Mucosa of descending colon (tissue), 3 donors: ENCODE measurements at regions not wholly inside any gene's neighbourhood (a gene's known extent, or its start where the extent isn't known, plus 50 kb on each side); places are given as distances from the start of the nearest gene placed in this dataset.
"Not testable (repeated sequence)": the region's sequence is repeated elsewhere in the genome, so short reads cannot be mapped to it uniquely, and the experiment has no call there.

ENCODE experiments used
- ATAC-seq: fragments of 200-7000 bp; cut with Tn5 transposase; one replicate; pipeline ENCODE4 v1.9.1; 2020; ENCODE audit warnings: mild to moderate bottlenecking, moderate library complexity
- DNase-seq, 3 donors: peaks; one replicate each; pipeline ENCODE4 v3.0.0-alpha.2; 2020
- H3K36me3 ChIP-seq: fragments of 200-600 bp; one replicate; pipeline ENCODE4 v1.8.0; 2021; ENCODE audit warnings: low read depth, mild to moderate bottlenecking
- H3K4me1 ChIP-seq: fragments of 200-600 bp; one replicate; pipeline ENCODE4 v1.8.0; 2021; ENCODE audit warnings: low read depth, mild to moderate bottlenecking
- H3K4me3 ChIP-seq: fragments of 200-600 bp; one replicate; pipeline ENCODE4 v1.8.0; 2021; ENCODE audit warnings: mild to moderate bottlenecking
- H3K9me3 ChIP-seq: fragments of 200-600 bp; one replicate; pipeline ENCODE4 v1.8.0; 2021; ENCODE audit warnings: mild to moderate bottlenecking
- intact Hi-C, 2 donors: fragments of 100-400 bp; cut with DNase I in 1 of 2; cut with micrococcal nuclease in 1 of 2; formaldehyde crosslinking; loops; one replicate each; pipeline versions ENCODE4 v1.11.0 to v1.11.1; 2022; cut with DNase I, micrococcal nuclease
- TF ChIP-seq, protein P1 (sequence below): fragments of 200-600 bp; IDR thresholded peaks from one replicate; pipeline ENCODE4 v1.8.0; 2022; ENCODE audit warnings: antibody characterized with exemption, mild to moderate bottlenecking
- donor health status: DM: no; HTN: no; CAD: no; lungs with moderate emphysema.
- donor health status: DM: no; HTN: no; CAD: no.
- donor health status: DM: no; HTN: yes; CAD: no.

DNA sequence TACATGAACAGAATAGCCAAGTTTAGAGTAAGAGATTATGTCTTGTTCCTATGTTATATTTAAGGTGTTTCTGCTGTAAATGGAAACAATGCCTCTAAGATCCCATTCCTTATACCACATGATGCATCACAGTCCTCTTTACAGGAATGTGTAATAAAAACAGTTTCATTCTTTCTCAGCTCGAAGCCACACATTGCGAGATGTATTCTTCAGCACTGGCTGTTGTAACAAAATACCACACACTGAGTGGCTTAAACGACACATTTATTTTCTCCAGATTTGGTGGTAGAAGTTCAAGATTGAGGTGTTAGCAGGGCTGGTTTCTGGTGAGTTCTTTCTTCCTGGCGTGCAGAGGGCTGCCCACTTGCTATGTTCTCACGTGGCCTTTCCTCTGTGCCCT is 246.2 kb downstream of the SOCS6 start:
- no peak for ATAC-seq
- TF ChIP-seq, protein P1, sequence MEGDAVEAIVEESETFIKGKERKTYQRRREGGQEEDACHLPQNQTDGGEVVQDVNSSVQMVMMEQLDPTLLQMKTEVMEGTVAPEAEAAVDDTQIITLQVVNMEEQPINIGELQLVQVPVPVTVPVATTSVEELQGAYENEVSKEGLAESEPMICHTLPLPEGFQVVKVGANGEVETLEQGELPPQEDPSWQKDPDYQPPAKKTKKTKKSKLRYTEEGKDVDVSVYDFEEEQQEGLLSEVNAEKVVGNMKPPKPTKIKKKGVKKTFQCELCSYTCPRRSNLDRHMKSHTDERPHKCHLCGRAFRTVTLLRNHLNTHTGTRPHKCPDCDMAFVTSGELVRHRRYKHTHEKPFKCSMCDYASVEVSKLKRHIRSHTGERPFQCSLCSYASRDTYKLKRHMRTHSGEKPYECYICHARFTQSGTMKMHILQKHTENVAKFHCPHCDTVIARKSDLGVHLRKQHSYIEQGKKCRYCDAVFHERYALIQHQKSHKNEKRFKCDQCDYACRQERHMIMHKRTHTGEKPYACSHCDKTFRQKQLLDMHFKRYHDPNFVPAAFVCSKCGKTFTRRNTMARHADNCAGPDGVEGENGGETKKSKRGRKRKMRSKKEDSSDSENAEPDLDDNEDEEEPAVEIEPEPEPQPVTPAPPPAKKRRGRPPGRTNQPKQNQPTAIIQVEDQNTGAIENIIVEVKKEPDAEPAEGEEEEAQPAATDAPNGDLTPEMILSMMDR = no peak

DNA sequence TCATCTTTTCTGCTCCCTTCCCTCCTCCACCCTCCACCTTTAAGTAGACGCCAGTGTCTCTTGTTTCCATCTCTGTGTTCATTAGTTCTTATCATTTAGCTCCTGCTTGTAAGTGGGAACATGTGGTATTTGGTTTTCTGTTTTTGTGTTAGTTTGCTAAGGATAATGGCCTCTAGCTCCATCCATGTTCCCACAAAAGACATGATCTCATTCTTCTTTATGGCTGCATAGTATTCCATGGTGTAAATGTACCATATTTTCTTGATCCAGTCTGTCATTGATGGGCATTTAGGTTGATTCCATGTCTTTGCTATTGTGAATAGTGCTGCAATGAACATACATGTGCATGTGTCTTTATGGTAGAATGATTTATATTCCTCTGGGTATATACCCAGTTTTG is 236.5 kb downstream of the SOCS6 start:
- H3K4me3 ChIP-seq, ATAC-seq, H3K9me3 ChIP-seq, H3K36me3 ChIP-seq, H3K4me1 ChIP-seq, DNase-seq, intact Hi-C loops: not testable (repeated sequence)

More for the DNA sequence above, 246.2 kb downstream of the SOCS6 start:
- no peaks in the 10 kb centered on the region for H3K9me3 ChIP-seq
- H3K4me1 ChIP-seq = no peaks in the 10 kb centered on the region
- no peak overlapping the region for H3K4me3 ChIP-seq
- H3K36me3 ChIP-seq = no peaks in the 10 kb centered on the region
- intact Hi-C loops = no loop called here
- no peak for DNase-seq

DNA sequence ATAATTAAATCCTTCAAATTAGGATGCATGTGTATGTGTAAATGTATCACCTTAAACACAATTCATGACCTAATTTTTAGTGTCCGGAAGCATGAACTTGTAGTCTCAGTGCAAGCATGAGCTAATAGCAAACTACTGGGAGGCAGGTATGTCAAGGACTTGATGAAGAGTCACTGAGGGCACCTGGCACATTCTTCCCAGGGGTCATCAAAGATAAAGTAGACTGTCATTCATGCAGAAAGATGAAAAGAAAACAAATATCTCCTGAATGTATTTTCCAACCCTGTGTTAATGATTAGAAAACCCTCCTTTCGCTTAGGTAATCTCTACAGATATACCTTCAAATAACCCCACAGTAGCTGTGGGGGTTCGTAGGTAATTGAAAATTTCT is 234.9 kb downstream of the SOCS6 start:
- Histone ChIP-seq H3K36me3 (no peaks in the 10 kb centered on the region), H3K9me3 (no peaks in the 10 kb centered on the region), H3K4me3 (no peak overlapping the region), H3K4me1 (no peaks in the 10 kb centered on the region)
- intact Hi-C loops = no loop called here
- no peak for DNase-seq
- no peak for ATAC-seq
- TF ChIP-seq, protein P1 = no peak

DNA sequence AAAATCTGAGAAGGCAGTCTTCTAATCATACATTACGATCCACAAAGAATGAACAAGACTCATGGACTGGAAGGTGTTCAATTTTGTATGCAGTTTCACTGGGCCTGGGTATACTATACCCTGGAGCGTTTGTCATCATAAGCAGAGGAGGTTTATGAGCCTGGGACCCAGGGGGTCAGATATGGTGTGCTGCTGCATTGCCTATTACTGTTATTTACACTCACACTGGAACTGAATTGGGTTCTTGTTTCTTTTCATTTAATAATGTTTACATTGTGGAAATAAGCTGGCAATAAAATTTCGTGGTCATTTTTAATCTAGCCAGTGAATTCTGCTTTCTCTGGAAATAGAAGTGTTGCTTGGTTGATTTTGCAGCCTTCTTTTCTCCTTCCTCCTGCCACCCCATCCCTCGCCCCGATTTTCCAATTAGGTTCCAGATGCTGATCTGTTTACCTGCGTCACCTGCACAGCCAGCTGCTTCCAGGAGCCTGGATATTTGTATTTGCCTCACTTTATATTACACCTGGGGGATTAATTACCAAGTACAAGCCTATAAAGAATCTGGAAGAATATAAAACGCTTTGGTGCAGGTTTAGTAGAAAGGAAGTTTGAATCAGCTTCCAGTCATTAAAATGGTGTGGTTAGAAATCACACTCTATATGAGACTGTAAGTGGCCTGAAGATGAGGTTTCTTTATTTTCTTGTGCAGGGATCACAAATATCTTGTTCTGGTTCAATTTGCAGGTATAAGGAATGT is 234.4 kb downstream of the SOCS6 start:
- Histone ChIP-seq H3K4me3 (no peak overlapping the region), H3K4me1 (no peaks in the 10 kb centered on the region), H3K36me3 (no peaks in the 10 kb centered on the region), H3K9me3 (no peaks in the 10 kb centered on the region)
- intact Hi-C loops = no loop called here
- TF ChIP-seq, protein P1 = no peak
- DNase-seq (no peak), ATAC-seq (peak; percentile 40)

DNA sequence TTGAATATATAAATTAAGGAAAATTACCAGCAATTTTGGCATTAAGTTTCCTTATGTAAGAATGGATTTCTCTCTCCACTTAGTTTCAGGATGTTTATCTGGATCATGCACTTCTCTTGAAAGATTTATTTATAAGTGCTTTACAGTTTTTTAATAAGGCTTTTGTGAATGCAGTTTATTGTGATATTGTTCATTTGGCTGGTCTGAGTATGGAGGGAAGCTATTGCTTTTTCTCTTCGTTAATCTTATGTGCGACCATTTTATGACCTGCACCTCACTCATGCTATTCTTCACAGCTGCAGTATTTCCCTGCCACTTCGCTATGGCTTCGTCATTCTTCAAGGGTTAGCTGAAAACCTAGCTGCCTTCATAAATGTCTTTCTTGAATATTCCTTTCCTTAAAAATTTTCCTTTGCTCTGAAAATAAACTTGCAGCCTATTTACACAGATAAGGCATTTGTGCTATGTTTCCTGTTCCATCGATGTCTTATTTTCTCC is 233.4 kb downstream of the SOCS6 start:
- no peak overlapping the region for H3K4me3 ChIP-seq
- DNase-seq (no peak), ATAC-seq (no peak)
- no peaks in the 10 kb centered on the region for H3K36me3 ChIP-seq
- intact Hi-C loops = no loop called here
- H3K4me1 ChIP-seq = no peaks in the 10 kb centered on the region
- TF ChIP-seq, protein P1 = no peak
- H3K9me3 ChIP-seq = no peaks in the 10 kb centered on the region

DNA sequence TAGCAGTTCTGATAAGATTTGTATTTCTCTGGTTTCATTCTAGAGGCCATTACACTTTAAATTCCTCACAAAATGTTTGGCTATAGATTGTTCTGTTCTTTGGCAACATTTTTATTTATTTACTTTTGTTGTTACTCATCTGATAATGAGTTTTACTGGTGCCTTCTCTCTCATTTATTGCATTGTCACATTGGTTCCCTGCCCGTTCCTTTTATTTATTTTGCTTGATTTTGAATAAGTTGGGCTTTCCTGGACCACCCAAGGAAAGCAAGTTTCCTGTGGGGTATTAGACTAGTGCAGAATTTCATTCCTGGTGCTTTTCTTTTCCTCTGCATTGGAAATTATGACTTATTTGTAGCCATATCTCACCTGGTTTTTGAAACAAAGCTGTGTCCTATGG is 232.0 kb downstream of the SOCS6 start:
- no peak for ATAC-seq

More for the DNA sequence above, 232.0 kb downstream of the SOCS6 start:
- Histone ChIP-seq H3K9me3 (no peaks in the 10 kb centered on the region), H3K4me3 (no peak overlapping the region), H3K4me1 (no peaks in the 10 kb centered on the region), H3K36me3 (no peaks in the 10 kb centered on the region)
- intact Hi-C loops = no loop called here
- TF ChIP-seq, protein P1 = no peak
- no peak for DNase-seq
